SU-DHL-6 (cell line): ENCODE measurements at regions not wholly inside any gene's neighbourhood (a gene's known extent, or its start where the extent isn't known, plus 50 kb on each side); places are given as distances from the start of the nearest gene placed in this dataset.

Experiments
- H2AFZ ChIP-seq: fragments of 200-600 bp; sonication (generic); 2 replicates; pipeline ENCODE4 v1.6.1; 2014; ENCODE audit warnings: low read depth, mild to moderate bottlenecking, moderate library complexity, mixed read lengths, antibody characterized with exemption, low read length; ENCODE audit not compliant: severe bottlenecking
- H3F3A ChIP-seq: fragments of 200-600 bp; shearing (Covaris generic); 2 replicates; pipeline ENCODE4 v1.6.0; 2016; ENCODE audit warnings: antibody characterized with exemption, mild to moderate bottlenecking; ENCODE audit not compliant: insufficient read depth
- H3K27ac ChIP-seq: fragments of 200-600 bp; sonication (generic); 2 replicates; pipeline ENCODE4 v1.5.1; 2016; ENCODE audit warnings: low read depth, mild to moderate bottlenecking, low read length, moderate library complexity, mixed read lengths
- H3K27me3 ChIP-seq: fragments of 200-600 bp; sonication (generic), shearing (Covaris generic); 2 replicates; pipeline ENCODE4 v1.6.0; 2014; ENCODE audit warnings: mild to moderate bottlenecking, low read length
- H3K36me3 ChIP-seq: fragments of 200-600 bp; sonication (generic); 2 replicates; pipeline ENCODE4 v1.6.1; 2014; ENCODE audit warnings: mild to moderate bottlenecking, low read length, mixed read lengths
- H3K4me2 ChIP-seq: fragments of 300-600, 200-600 bp; shearing (Covaris generic), sonication (generic); 2 replicates; pipeline ENCODE4 v1.6.0; 2014; ENCODE audit warnings: low read length, low read depth, mild to moderate bottlenecking; ENCODE audit not compliant: poor library complexity, severe bottlenecking
- H3K4me3 ChIP-seq: fragments of 200-600 bp; sonication (generic); 2 replicates; pipeline ENCODE4 v1.5.1; 2014; ENCODE audit warnings: antibody characterized with exemption, low read length, mild to moderate bottlenecking, mixed read lengths; ENCODE audit not compliant: insufficient read depth, poor library complexity, severe bottlenecking
- H3K79me2 ChIP-seq: fragments of 200-600 bp; sonication (generic); 2 replicates; pipeline ENCODE4 v1.6.1; 2014; ENCODE audit warnings: mild to moderate bottlenecking, low read length, moderate library complexity; ENCODE audit not compliant: insufficient read depth
- H3K9ac ChIP-seq: fragments of 200-600 bp; sonication (generic); 2 replicates; pipeline ENCODE4 v1.7.0; 2014; ENCODE audit warnings: mild to moderate bottlenecking, low read length
- H3K9me2 ChIP-seq: fragments of 200-600 bp; sonication (generic); replicated peaks from 2 replicates; pipeline ENCODE4 v1.6.1; 2014; ENCODE audit warnings: low read length; ENCODE audit not compliant: insufficient read depth
- H3K9me3 ChIP-seq: fragments of 200-600 bp; sonication (generic); 2 replicates; pipeline ENCODE4 v1.6.1; 2014; ENCODE audit warnings: low read length, mixed read lengths; ENCODE audit not compliant: insufficient read depth
- H4K20me1 ChIP-seq: fragments of 200-600 bp; sonication (generic); 2 replicates; pipeline ENCODE4 v1.6.1; 2014; ENCODE audit warnings: low read depth, mild to moderate bottlenecking, antibody characterized with exemption, low read length, moderate library complexity, mixed read lengths
- CTCF ChIP-seq: fragments of 200-600 bp; sonication (generic); IDR thresholded peaks from one replicate; pipeline ENCODE4 v1.5.1; 2017; ENCODE audit warnings: antibody characterized with exemption, mild to moderate bottlenecking, low read length, moderate library complexity; ENCODE audit not compliant: insufficient read depth, poor library complexity, severe bottlenecking
- EZH2phosphoT487 ChIP-seq: fragments of 200-600 bp; sonication (generic), shearing (Covaris generic); conservative IDR thresholded peaks from 2 replicates; pipeline ENCODE4 v1.6.1; 2018; ENCODE audit warnings: mild to moderate bottlenecking, antibody characterized with exemption, low read length, moderate library complexity, mixed read lengths

- TF ChIP-seq EZH2phosphoT487, result no peak
- TF ChIP-seq CTCF, result no peak
- H3K36me3 ChIP-seq, result no peaks in the 10 kb centered on the region
- no peak overlapping the region for H3K9ac ChIP-seq
- H2AFZ ChIP-seq, result no peak overlapping the region
- H3K4me3 ChIP-seq, result no peak overlapping the region
- no peaks in the 10 kb centered on the region for H3K27me3 ChIP-seq
- H3K9me2 ChIP-seq, result no peaks in the 10 kb centered on the region
- H3K4me2 ChIP-seq, result no peak overlapping the region
- H3K9me3 ChIP-seq, result no peaks in the 10 kb centered on the region
- H3K27ac ChIP-seq, result no peak overlapping the region
- H4K20me1 ChIP-seq, result no peaks in the 10 kb centered on the region
- no peaks in the 10 kb centered on the region for H3F3A ChIP-seq
- H3K79me2 ChIP-seq, result no peaks in the 10 kb centered on the region
These were observed 371.1 kb upstream of the NFE2L3 start for GRCh38 chr7:25780904-25781303.

GRCh38 chr7:25781704-25782103 is 370.3 kb upstream of the NFE2L3 start:
- Histone ChIP-seq H2AFZ (no peak overlapping the region), H3F3A (no peaks in the 10 kb centered on the region), H3K9me2 (no peaks in the 10 kb centered on the region)

GRCh38 chr7:25786936-25787335 is 365.1 kb upstream of the NFE2L3 start:
- Histone ChIP-seq H3K9ac (no peak overlapping the region), H3K79me2 (no peaks in the 10 kb centered on the region), H3K36me3 (no peaks in the 10 kb centered on the region), H3K27ac (no peak overlapping the region), H2AFZ (no peak overlapping the region), H3K4me2 (no peak overlapping the region), H3K9me2 (no peaks in the 10 kb centered on the region), H3K9me3 (no peaks in the 10 kb centered on the region), H3K4me3 (no peak overlapping the region), H3K27me3 (no peaks in the 10 kb centered on the region), H4K20me1 (no peaks in the 10 kb centered on the region), H3F3A (no peaks in the 10 kb centered on the region)
- no peak for TF ChIP-seq CTCF
- TF ChIP-seq EZH2phosphoT487, result no peak

More at GRCh38 chr7:25781704-25782103, 370.3 kb upstream of the NFE2L3 start:
- no peaks in the 10 kb centered on the region for H3K79me2 ChIP-seq
- TF ChIP-seq EZH2phosphoT487 (no peak), CTCF (no peak)
- no peaks in the 10 kb centered on the region for H3K36me3 ChIP-seq
- no peaks in the 10 kb centered on the region for H3K27me3 ChIP-seq
- H3K4me3 ChIP-seq, result no peak overlapping the region
- H3K9ac ChIP-seq, result no peak overlapping the region
- no peak overlapping the region for H3K27ac ChIP-seq
- no peak overlapping the region for H3K4me2 ChIP-seq
- no peaks in the 10 kb centered on the region for H3K9me3 ChIP-seq
- H4K20me1 ChIP-seq, result no peaks in the 10 kb centered on the region

GRCh38 chr7:25787336-25787735 is 364.7 kb upstream of the NFE2L3 start:
- Histone ChIP-seq H3K27me3 (no peaks in the 10 kb centered on the region), H3K36me3 (no peaks in the 10 kb centered on the region), H3K4me3 (no peak overlapping the region), H3K9me2 (no peaks in the 10 kb centered on the region), H3K9ac (no peak overlapping the region), H2AFZ (no peak overlapping the region), H4K20me1 (no peaks in the 10 kb centered on the region), H3K27ac (no peak overlapping the region), H3F3A (no peaks in the 10 kb centered on the region), H3K9me3 (no peaks in the 10 kb centered on the region), H3K4me2 (no peak overlapping the region), H3K79me2 (no peaks in the 10 kb centered on the region)
- TF ChIP-seq EZH2phosphoT487, result no peak
- no peak for TF ChIP-seq CTCF
